Natural killer cell treated with Interleukin-12 subunit alpha and Interleukin-12 subunit beta and Interleukin-15 and Interleukin-18, amount 100 ng/mL, for 72 hours (primary cell): ENCODE measurements at regions not wholly inside any gene's neighbourhood (a gene's known extent, or its start where the extent isn't known, plus 50 kb on each side); places are given as distances from the start of the nearest gene placed in this dataset.
"Not testable (repeated sequence)": the region's sequence is repeated elsewhere in the genome, so short reads cannot be mapped to it uniquely, and the experiment has no call there.

Experiments
- ATAC-seq, 2 donors: fragments of 150-1000 bp; cut with Tn5 transposase in 1 of 2; sonication (Bioruptor Pico), chemical (Tn5 transposase) in 1 of 2; 2 replicates each; pipeline ENCODE4 v1.10.0; 2021
- DNase-seq: peaks from one replicate; pipeline ENCODE4 v3.0.0; 2022; ENCODE audit warnings: low spot score
- H3K27ac Mint-ChIP-seq, 2 donors: 1 replicate in 1 of 2; 2 replicates in 1 of 2; pipeline ENCODE4 v1.8.0; 2022; ENCODE audit warnings: mixed read lengths in 2 of 2, mild to moderate bottlenecking in 1 of 2, moderate library complexity in 1 of 2
- H3K27me3 Mint-ChIP-seq, 2 donors: 1 replicate in 1 of 2; 2 replicates in 1 of 2; pipeline ENCODE4 v1.8.0; 2022; ENCODE audit warnings: mixed read lengths in 2 of 2
- H3K36me3 Mint-ChIP-seq: one replicate; pipeline ENCODE4 v1.8.0; 2022; ENCODE audit warnings: mixed read lengths
- H3K4me1 Mint-ChIP-seq, 2 donors: 1 replicate in 1 of 2; 2 replicates in 1 of 2; pipeline ENCODE4 v1.8.0; 2022; ENCODE audit warnings: low read depth in 2 of 2, mixed read lengths in 2 of 2, mild to moderate bottlenecking in 1 of 2
- H3K4me3 Mint-ChIP-seq: one replicate; pipeline ENCODE4 v1.8.0; 2022; ENCODE audit warnings: mixed read lengths
- H3K9me3 Mint-ChIP-seq: 2 replicates; pipeline ENCODE4 v1.8.0; 2022; ENCODE audit warnings: mixed read lengths

DNA sequence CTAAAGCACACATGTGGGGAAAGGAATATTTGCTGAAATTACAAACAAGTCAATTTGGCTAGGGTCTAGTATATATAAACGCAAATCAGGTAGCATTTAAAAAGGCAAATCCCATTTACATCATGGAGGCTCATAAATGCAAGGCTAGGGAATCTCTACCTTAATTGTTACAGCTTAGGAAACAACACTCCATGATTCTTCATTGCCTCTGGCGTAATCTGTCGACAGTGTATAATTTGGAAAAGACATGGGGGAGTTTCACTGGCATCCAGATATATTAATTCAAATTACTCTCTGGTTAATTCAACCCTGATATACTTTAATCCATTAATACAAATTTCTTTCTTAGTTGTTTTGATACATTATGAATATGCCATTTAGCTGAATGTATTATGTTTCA, 1630.2 kb upstream of the FLRT2 start:
- Mint-ChIP-seq H3K4me1 (no peaks in the 10 kb centered on the region), H3K27me3 (no peaks in the 10 kb centered on the region), H3K27ac (no peak overlapping the region), H3K36me3 (no peaks in the 10 kb centered on the region), H3K4me3 (no peak overlapping the region), H3K9me3 (peaks cover 5% of the 10 kb centered on the region)
- no peak for DNase-seq
- ATAC-seq, result no peak

- no peak for ATAC-seq
- Mint-ChIP-seq H3K9me3 (peaks cover 8% of the 10 kb centered on the region), H3K36me3 (no peaks in the 10 kb centered on the region), H3K4me3 (no peak overlapping the region), H3K4me1 (no peaks in the 10 kb centered on the region), H3K27me3 (no peaks in the 10 kb centered on the region), H3K27ac (no peak overlapping the region)
- DNase-seq, result no peak
These were observed 1624.8 kb upstream of the FLRT2 start for GRCh38 chr14:83905157-83905556.

DNA sequence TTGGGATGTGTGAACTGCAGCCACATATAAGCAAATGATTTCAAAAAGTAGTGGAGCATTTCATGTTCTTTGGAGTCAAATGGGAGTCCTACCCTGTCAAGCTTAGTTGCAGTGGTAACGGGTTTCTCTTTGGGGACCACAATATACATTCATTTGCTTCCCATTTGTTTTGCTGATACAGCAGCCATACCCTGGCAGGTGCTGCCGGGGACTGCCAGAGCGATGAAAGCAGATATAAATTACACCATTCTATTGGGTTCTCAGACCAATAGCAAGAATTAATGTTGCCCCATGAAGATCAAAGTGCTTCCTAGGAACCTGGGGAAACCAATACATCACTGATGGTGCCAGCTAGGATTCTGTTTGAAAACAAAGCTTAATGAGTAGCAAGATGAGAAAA, 1621.5 kb upstream of the FLRT2 start:
- H3K36me3 Mint-ChIP-seq, result no peaks in the 10 kb centered on the region
- no peak for ATAC-seq
- no peak overlapping the region for H3K27ac Mint-ChIP-seq
- no peaks in the 10 kb centered on the region for H3K4me1 Mint-ChIP-seq
- H3K27me3 Mint-ChIP-seq, result no peaks in the 10 kb centered on the region
- no peak overlapping the region for H3K4me3 Mint-ChIP-seq
- no peak for DNase-seq
- peaks cover 6% of the 10 kb centered on the region for H3K9me3 Mint-ChIP-seq

DNA sequence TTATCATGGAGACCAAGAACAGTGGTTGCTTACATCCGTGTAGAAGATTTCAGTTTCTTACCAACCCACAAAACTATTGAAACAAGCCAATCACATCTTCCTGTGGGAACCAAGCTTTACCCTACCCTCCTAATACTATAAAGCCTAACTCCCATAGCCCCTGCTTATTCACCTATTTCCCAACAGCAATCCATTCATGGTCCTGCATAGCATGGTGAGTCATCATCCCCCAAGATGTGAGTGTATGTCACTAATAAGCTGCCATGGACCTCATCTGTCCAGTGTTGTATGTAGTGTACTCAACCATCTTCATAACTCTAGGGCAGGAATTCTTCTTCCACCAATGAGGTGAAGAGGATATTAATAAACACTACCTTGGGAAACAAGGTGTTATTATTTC, 1620.4 kb upstream of the FLRT2 start:
- Mint-ChIP-seq H3K27ac (no peak overlapping the region), H3K4me3 (no peak overlapping the region), H3K9me3 (peaks cover 11% of the 10 kb centered on the region), H3K36me3 (no peaks in the 10 kb centered on the region), H3K4me1 (no peaks in the 10 kb centered on the region), H3K27me3 (no peaks in the 10 kb centered on the region)
- DNase-seq (no peak), ATAC-seq (peak in 1 of 2 donors; percentile 40)

GRCh38 chr14:83912032-83912642, 1617.8 kb upstream of the FLRT2 start:
- Mint-ChIP-seq H3K27ac (no peak overlapping the region), H3K4me3 (no peak overlapping the region)

GRCh38 chr14:83913476-83913875, 1616.5 kb upstream of the FLRT2 start:
- H3K4me3 Mint-ChIP-seq, result no peak overlapping the region
- ATAC-seq (no peak), DNase-seq (no peak)
- no peak overlapping the region for H3K27ac Mint-ChIP-seq
- no peaks in the 10 kb centered on the region for H3K27me3 Mint-ChIP-seq
- peaks cover 19% of the 10 kb centered on the region for H3K9me3 Mint-ChIP-seq
- H3K4me1 Mint-ChIP-seq, result no peaks in the 10 kb centered on the region
- no peaks in the 10 kb centered on the region for H3K36me3 Mint-ChIP-seq

More at GRCh38 chr14:83912032-83912642, 1617.8 kb upstream of the FLRT2 start:
- H3K36me3 Mint-ChIP-seq, result no peaks in the 10 kb centered on the region
- no peaks in the 10 kb centered on the region for H3K27me3 Mint-ChIP-seq
- DNase-seq (no peak), ATAC-seq (no peak)
- H3K9me3 Mint-ChIP-seq, result peaks cover 19% of the 10 kb centered on the region
- no peaks in the 10 kb centered on the region for H3K4me1 Mint-ChIP-seq

GRCh38 chr14:83918546-83918945, 1611.4 kb upstream of the FLRT2 start:
- H3K4me1 Mint-ChIP-seq, result no peaks in the 10 kb centered on the region
- no peaks in the 10 kb centered on the region for H3K36me3 Mint-ChIP-seq
- H3K9me3 Mint-ChIP-seq, result peaks cover 12% of the 10 kb centered on the region

DNA sequence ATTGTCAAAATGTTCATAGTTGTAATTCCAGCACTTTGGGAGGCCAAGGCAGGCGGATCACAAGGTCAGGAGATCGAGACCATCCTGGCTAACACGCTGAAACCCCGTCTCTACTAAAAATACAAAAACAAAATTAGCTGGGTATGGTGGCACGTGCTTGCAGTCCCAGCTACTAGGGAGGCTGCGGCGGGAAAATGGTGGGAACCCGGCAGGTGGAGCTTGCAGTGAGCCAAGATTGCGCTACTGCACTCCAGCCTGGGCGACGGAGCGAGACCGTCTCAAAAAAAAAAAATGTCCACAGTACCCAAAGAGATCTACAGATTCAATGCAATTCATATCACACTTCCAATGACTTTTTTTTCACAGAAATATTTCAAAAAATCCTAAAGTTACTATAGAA, 1610.3 kb upstream of the FLRT2 start:
- not testable (repeated sequence) for H3K36me3 Mint-ChIP-seq, ATAC-seq, H3K9me3 Mint-ChIP-seq, DNase-seq, H3K27ac Mint-ChIP-seq, H3K4me3 Mint-ChIP-seq, H3K4me1 Mint-ChIP-seq, H3K27me3 Mint-ChIP-seq

More at GRCh38 chr14:83918546-83918945, 1611.4 kb upstream of the FLRT2 start:
- Mint-ChIP-seq H3K27ac (no peak overlapping the region), H3K27me3 (no peaks in the 10 kb centered on the region), H3K4me3 (no peak overlapping the region)
- ATAC-seq (no peak), DNase-seq (no peak)

- Mint-ChIP-seq H3K27me3 (no peaks in the 10 kb centered on the region), H3K36me3 (no peaks in the 10 kb centered on the region), H3K4me3 (no peak overlapping the region), H3K4me1 (no peaks in the 10 kb centered on the region), H3K27ac (no peak overlapping the region), H3K9me3 (peaks cover 3% of the 10 kb centered on the region)
- ATAC-seq (no peak), DNase-seq (no peak)
These were observed 1606.1 kb upstream of the FLRT2 start for GRCh38 chr14:83923842-83924241.

GRCh38 chr14:83924259-83924658, 1605.7 kb upstream of the FLRT2 start:
- DNase-seq, result peak; percentile 56
- Mint-ChIP-seq H3K4me1 (no peaks in the 10 kb centered on the region), H3K36me3 (no peaks in the 10 kb centered on the region), H3K27me3 (no peaks in the 10 kb centered on the region), H3K4me3 (no peak overlapping the region), H3K27ac (no peak overlapping the region), H3K9me3 (peaks cover 3% of the 10 kb centered on the region)
- no peak for ATAC-seq

DNA sequence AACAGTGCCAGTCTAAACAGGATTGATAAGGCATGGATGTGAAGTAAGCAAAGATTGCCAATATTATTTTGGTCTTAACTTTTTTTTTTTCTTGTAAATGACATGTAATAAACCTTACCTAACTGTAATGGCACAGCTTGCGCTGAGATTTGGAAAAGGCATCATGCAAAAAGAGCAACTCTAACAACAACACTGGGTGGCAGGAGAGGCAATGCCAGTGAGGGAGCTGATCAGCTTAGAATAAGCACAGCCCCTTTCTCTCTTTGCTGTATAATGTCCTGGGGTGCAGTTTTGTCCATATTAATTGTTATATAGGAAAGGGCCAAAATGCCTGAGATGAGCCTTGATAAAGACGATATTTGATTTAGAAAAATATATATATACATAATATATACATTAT, 1589.7 kb upstream of the FLRT2 start:
- Mint-ChIP-seq H3K4me1 (no peaks in the 10 kb centered on the region), H3K9me3 (peaks cover 19% of the 10 kb centered on the region), H3K36me3 (no peaks in the 10 kb centered on the region), H3K4me3 (no peak overlapping the region), H3K27me3 (no peaks in the 10 kb centered on the region), H3K27ac (no peak overlapping the region)
- no peak for DNase-seq
- no peak for ATAC-seq

DNA sequence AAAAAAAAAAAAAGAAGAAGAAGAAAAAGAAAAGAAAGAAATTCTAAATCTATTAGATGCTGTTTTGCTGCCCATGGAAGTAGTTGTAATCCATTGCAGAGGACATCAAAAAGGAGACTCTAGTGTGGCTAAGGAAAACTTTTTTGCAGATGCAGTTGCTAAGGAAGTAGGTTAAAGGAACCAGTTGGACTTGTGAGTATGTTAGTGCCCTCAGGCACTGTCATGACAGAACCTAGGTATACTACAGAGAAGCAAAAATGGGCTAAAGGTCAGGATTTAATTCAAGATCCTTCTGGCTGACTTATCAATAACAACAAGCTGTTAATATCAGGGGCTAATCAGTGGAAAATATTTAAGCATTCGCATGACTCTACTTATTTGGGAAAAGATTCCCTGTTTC, 1571.6 kb upstream of the FLRT2 start:
- Mint-ChIP-seq H3K36me3 (no peaks in the 10 kb centered on the region), H3K27ac (no peak overlapping the region)

GRCh38 chr14:83960832-83961512, 1569.0 kb upstream of the FLRT2 start:
- Mint-ChIP-seq H3K27ac (no peak overlapping the region), H3K4me3 (no peak overlapping the region)
- ATAC-seq, result no peak

More for the DNA sequence above, 1571.6 kb upstream of the FLRT2 start:
- ATAC-seq (no peak), DNase-seq (no peak)
- Mint-ChIP-seq H3K9me3 (peaks cover 13% of the 10 kb centered on the region), H3K4me1 (no peaks in the 10 kb centered on the region), H3K4me3 (no peak overlapping the region), H3K27me3 (no peaks in the 10 kb centered on the region)

GRCh38 chr14:83969998-83970397, 1559.9 kb upstream of the FLRT2 start:
- H3K4me3 Mint-ChIP-seq, result no peak overlapping the region
- peaks cover 3% of the 10 kb centered on the region for H3K9me3 Mint-ChIP-seq
- no peaks in the 10 kb centered on the region for H3K4me1 Mint-ChIP-seq

More at GRCh38 chr14:83960832-83961512, 1569.0 kb upstream of the FLRT2 start:
- DNase-seq, result no peak
- Mint-ChIP-seq H3K4me1 (no peaks in the 10 kb centered on the region), H3K27me3 (no peaks in the 10 kb centered on the region), H3K36me3 (no peaks in the 10 kb centered on the region), H3K9me3 (peaks cover 15% of the 10 kb centered on the region)

GRCh38 chr14:83972631-83973030, 1557.3 kb upstream of the FLRT2 start:
- no peak for ATAC-seq
- Mint-ChIP-seq H3K36me3 (no peaks in the 10 kb centered on the region), H3K27ac (no peak overlapping the region), H3K4me3 (no peak overlapping the region), H3K4me1 (no peaks in the 10 kb centered on the region), H3K9me3 (peaks cover 7% of the 10 kb centered on the region), H3K27me3 (no peaks in the 10 kb centered on the region)
- DNase-seq, result no peak

More at GRCh38 chr14:83969998-83970397, 1559.9 kb upstream of the FLRT2 start:
- Mint-ChIP-seq H3K27me3 (no peaks in the 10 kb centered on the region), H3K36me3 (no peaks in the 10 kb centered on the region), H3K27ac (no peak overlapping the region)
- no peak for DNase-seq
- ATAC-seq, result no peak
